Sigmoid colon (tissue), 3 donors: ENCODE measurements at regions not wholly inside any gene's neighbourhood (a gene's known extent, or its start where the extent isn't known, plus 50 kb on each side); places are given as distances from the start of the nearest gene placed in this dataset.

ENCODE experiments used
- POLR2A ChIP-seq, 2 donors: fragments of 450-650 bp; IDR thresholded peaks; one replicate each; pipeline ENCODE4 v1.6.1; 2016; ENCODE audit warnings: antibody characterized with exemption in 2 of 2, mild to moderate bottlenecking in 2 of 2, moderate library complexity in 2 of 2
- TF ChIP-seq, protein P1 (sequence below), 4 experiments: fragments of 450-650 bp in 3 of 4; fragments of 200-600 bp in 1 of 4; IDR thresholded peaks; one replicate each; pipeline ENCODE4 v1.5.1; 2016 to 2019; ENCODE audit warnings: antibody characterized with exemption in 4 of 4, mild to moderate bottlenecking in 3 of 4, moderate library complexity in 2 of 4

DNA sequence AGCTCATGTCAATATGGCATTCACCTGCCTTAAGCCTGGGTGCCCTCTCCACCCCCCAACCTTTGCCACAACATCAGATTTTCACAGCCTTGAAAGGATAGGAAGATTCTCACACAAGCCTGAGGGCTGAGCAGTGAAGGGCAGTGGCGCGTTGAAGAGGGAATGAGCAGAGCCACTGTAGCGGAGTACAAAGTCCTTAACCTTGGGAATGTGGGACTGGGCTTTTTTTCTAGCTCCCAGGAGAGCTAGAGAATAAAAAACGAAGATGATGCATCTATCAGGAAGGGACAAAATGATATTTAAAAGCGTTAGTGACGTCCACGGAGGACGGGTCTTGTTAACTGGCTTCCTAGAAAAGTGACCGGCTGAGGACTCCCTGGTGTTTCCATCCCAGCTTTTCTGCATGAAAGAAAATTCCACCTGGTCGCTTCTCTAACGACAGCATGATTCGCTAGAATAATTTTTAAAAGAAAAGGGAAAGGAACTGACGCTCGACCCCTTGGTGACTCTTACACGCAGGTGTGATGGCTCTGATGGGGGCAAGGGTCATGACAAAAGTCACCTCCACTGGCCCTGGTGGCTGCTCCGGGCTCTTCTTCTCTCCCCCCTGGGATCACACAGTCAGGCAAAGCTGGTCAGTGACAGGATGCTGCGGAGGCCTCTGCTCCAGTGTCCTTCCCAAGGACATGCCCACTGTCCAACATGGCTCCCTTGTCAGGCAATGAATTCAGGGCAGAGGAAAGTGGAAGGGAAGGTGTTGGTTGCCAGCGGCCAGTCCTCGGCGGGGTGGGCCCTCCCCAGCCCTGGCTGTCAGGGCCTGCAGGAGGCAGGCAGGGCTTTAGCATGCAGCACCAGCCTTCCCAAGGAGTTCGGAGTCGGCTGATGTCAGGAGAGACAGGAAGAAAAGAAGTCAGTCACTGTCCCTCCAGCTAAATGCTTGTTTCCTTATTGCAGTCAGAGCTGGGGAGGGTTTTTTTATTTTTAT is 58.4 kb upstream of the IRX3 start:
- TF ChIP-seq POLR2A (IDR thresholded peaks at IDR 0.05): no peak
- TF ChIP-seq, protein P1, sequence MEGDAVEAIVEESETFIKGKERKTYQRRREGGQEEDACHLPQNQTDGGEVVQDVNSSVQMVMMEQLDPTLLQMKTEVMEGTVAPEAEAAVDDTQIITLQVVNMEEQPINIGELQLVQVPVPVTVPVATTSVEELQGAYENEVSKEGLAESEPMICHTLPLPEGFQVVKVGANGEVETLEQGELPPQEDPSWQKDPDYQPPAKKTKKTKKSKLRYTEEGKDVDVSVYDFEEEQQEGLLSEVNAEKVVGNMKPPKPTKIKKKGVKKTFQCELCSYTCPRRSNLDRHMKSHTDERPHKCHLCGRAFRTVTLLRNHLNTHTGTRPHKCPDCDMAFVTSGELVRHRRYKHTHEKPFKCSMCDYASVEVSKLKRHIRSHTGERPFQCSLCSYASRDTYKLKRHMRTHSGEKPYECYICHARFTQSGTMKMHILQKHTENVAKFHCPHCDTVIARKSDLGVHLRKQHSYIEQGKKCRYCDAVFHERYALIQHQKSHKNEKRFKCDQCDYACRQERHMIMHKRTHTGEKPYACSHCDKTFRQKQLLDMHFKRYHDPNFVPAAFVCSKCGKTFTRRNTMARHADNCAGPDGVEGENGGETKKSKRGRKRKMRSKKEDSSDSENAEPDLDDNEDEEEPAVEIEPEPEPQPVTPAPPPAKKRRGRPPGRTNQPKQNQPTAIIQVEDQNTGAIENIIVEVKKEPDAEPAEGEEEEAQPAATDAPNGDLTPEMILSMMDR (IDR thresholded peaks at IDR 0.05): no peak
